HEK293 (cell line): ENCODE measurements at regions not wholly inside any gene's neighbourhood (a gene's known extent, or its start where the extent isn't known, plus 50 kb on each side); places are given as distances from the start of the nearest gene placed in this dataset.

Source experiments
- CTCF ChIA-PET: fragments of 350-600 bp; formaldehyde crosslinking; extraction: SDS; loops from one replicate; lab custom pipeline; 2021; ENCODE audit warnings: antibody characterized with exemption; lab: Yijun Ruan, JAX
- POLR2A ChIA-PET: fragments of 300-600 bp; formaldehyde crosslinking; extraction: SDS; loops from one replicate; lab custom pipeline; 2020; ENCODE audit warnings: antibody characterized with exemption, inconsistent platforms; lab: Yijun Ruan, JAX
- H3K27ac ChIP-seq: fragments of 200-500 bp; sonication (Bioruptor generic); 2 replicates; pipeline ENCODE4 v1.5.1; 2014; ENCODE audit warnings: low read depth, low read length, control low read depth, inconsistent platforms; ENCODE audit errors: extremely low read depth
- H3K36me3 ChIP-seq, 2 experiments: fragments of 200-500 bp in 1 of 2; sonication (Bioruptor generic) in 1 of 2; 1 replicate in 1 of 2; 2 replicates in 1 of 2; pipeline ENCODE4 v1.5.1; 2014 to 2017; ENCODE audit warnings: inconsistent platforms in 2 of 2, low read length in 2 of 2; ENCODE audit not compliant: control insufficient read depth in 2 of 2, insufficient read depth in 1 of 2
- H3K4me1 ChIP-seq: fragments of 200-500 bp; sonication (Bioruptor generic); 2 replicates; pipeline ENCODE4 v1.5.1; 2014; ENCODE audit warnings: mild to moderate bottlenecking, low read length, inconsistent platforms; ENCODE audit not compliant: control insufficient read depth, insufficient read depth
- H3K4me3 ChIP-seq: 2 replicates; pipeline ENCODE4 v1.5.1; 2011; ENCODE audit warnings: low read depth, mild to moderate bottlenecking, control low read depth, low read length, moderate library complexity
- H3K9me3 ChIP-seq: fragments of 200-500 bp; sonication (Bioruptor generic); 2 replicates; pipeline ENCODE4 v1.5.1; 2014; ENCODE audit warnings: low read depth, low read length, inconsistent platforms; ENCODE audit not compliant: control insufficient read depth, insufficient read depth
- HOXC10 ChIP-seq: sonication (generic); formaldehyde crosslinking; IDR thresholded peaks from 2 replicates; pipeline ENCODE4 v1.8.1; 2023; ENCODE audit warnings: mild to moderate bottlenecking, missing genetic modification reagents
- PRDM2 ChIP-seq: fragments of 450-650 bp; formaldehyde crosslinking; IDR thresholded peaks from 2 replicates; pipeline ENCODE4 v1.5.1; 2016; ENCODE audit warnings: missing biosample characterization, missing genetic modification characterization, borderline replicate concordance
- TRIM28 ChIP-seq: IDR thresholded peaks from 2 replicates; pipeline ENCODE4 v1.6.1; 2011; ENCODE audit warnings: low read length, control low read depth, borderline replicate concordance
- YY1 ChIP-seq: fragments of 450-650 bp; formaldehyde crosslinking; IDR thresholded peaks from 2 replicates; pipeline ENCODE4 v1.5.1; 2018; ENCODE audit warnings: missing biosample characterization, missing genetic modification characterization
- ZIC2 ChIP-seq: fragments of 450-650 bp; formaldehyde crosslinking; IDR thresholded peaks from 2 replicates; pipeline ENCODE4 v1.5.1; 2016; ENCODE audit warnings: missing biosample characterization, missing genetic modification characterization
- ZNF350 ChIP-seq: fragments of 450-650 bp; formaldehyde crosslinking; IDR thresholded peaks from 2 replicates; pipeline ENCODE4 v1.5.0; 2017; ENCODE audit warnings: missing biosample characterization, mild to moderate bottlenecking, missing genetic modification characterization
- ZNF354C ChIP-seq: fragments of 450-650 bp; formaldehyde crosslinking; IDR thresholded peaks from 2 replicates; pipeline ENCODE4 v1.5.1; 2016; ENCODE audit warnings: missing biosample characterization, missing genetic modification characterization, low read depth, borderline replicate concordance
- ZNF37A ChIP-seq: fragments of 450-650 bp; IDR thresholded peaks from 2 replicates; pipeline ENCODE4 v1.5.1; 2018; ENCODE audit warnings: missing biosample characterization, missing genetic modification characterization
- ZNF501 ChIP-seq: fragments of 450-650 bp; formaldehyde crosslinking; IDR thresholded peaks from 2 replicates; pipeline ENCODE4 v1.5.1; 2016; ENCODE audit warnings: missing biosample characterization, missing genetic modification characterization
- ZNF555 ChIP-seq: fragments of 450-650 bp; formaldehyde crosslinking; conservative IDR thresholded peaks from 2 replicates; pipeline ENCODE4 v1.5.1; 2017; ENCODE audit warnings: missing biosample characterization, mild to moderate bottlenecking, missing genetic modification characterization, inconsistent platforms
- ZNF600 ChIP-seq: fragments of 450-650 bp; formaldehyde crosslinking; IDR thresholded peaks from 2 replicates; pipeline ENCODE4 v1.5.1; 2016; ENCODE audit warnings: missing biosample characterization, missing genetic modification characterization
- ZNF623 ChIP-seq: fragments of 450-650 bp; formaldehyde crosslinking; IDR thresholded peaks from 2 replicates; pipeline ENCODE4 v1.5.1; 2016; ENCODE audit warnings: missing biosample characterization, missing genetic modification characterization
- ZSCAN18 ChIP-seq: fragments of 450-650 bp; formaldehyde crosslinking; IDR thresholded peaks from 2 replicates; pipeline ENCODE4 v1.5.1; 2016; ENCODE audit warnings: missing biosample characterization, missing genetic modification characterization
- TF ChIP-seq, protein P1 (sequence below): fragments of 450-650 bp; formaldehyde crosslinking; IDR thresholded peaks from 2 replicates; pipeline ENCODE4 v1.5.1; 2016; ENCODE audit warnings: missing biosample characterization, missing genetic modification characterization
- TF ChIP-seq, protein P2 (sequence below): fragments of 450-650 bp; formaldehyde crosslinking; IDR thresholded peaks from 2 replicates; pipeline ENCODE4 v1.5.1; 2017; ENCODE audit warnings: missing biosample characterization, missing genetic modification characterization

DNA sequence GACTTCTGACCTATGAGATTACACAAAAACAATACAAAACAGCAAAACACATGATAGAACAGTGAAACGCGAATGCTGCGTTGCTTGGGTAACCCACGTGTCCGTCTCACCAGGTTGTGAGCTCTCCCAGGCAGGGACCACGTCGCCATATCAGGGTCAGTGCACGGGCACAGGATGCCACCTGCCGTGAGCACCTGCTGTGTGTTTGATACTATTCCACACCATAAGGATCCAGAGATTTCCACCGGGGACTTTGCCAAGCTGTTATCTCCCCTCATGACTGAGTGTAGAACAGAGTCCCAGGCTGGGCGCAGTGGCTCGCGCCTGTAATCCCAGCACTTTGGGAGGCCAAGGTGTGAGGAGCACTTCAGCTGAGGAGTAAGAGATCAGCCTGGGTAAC is 288.0 kb downstream of the BMP7 start:
- peak; percentile 75 for TF ChIP-seq ZIC2
- TF ChIP-seq, protein P1, sequence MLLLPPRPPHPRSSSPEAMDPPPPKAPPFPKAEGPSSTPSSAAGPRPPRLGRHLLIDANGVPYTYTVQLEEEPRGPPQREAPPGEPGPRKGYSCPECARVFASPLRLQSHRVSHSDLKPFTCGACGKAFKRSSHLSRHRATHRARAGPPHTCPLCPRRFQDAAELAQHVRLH = no peak
- POLR2A ChIA-PET = no interaction called here
- no peaks in the 10 kb centered on the region for H3K4me1 ChIP-seq
- no peak overlapping the region for H3K4me3 ChIP-seq
- no peaks in the 10 kb centered on the region for H3K36me3 ChIP-seq
- no peak overlapping the region for H3K27ac ChIP-seq
- H3K9me3 ChIP-seq = no peaks in the 10 kb centered on the region
- CTCF ChIA-PET = interaction anchor here (0.6 to 0.9 kb wide), 2 partner anchors 17 to 401 kb away, joined by 3 to 4 read pairs; no protein-coding TSS in a partner anchor

- ChIA-PET CTCF (interaction anchor here (0.6 to 0.9 kb wide), 2 partner anchors 16 to 21 kb away, joined by 3 read pairs; no protein-coding TSS in a partner anchor), POLR2A (no interaction called here)
- no peaks in the 10 kb centered on the region for H3K4me1 ChIP-seq
- H3K36me3 ChIP-seq = no peaks in the 10 kb centered on the region
- H3K27ac ChIP-seq = no peak overlapping the region
- TF ChIP-seq ZIC2 (peak; percentile 27; the same call in 1 of the 2 replicates), YY1 (tag by site-specific recombination) (no peak), HOXC10 (CRISPR knock-in tag) (no peak), ZNF350 (tag by site-specific recombination) (no peak), PRDM2 (tag by site-specific recombination) (no peak), ZSCAN18 (no peak), ZNF354C (tag by site-specific recombination) (no peak), TRIM28 (no peak), ZNF555 (tag by site-specific recombination) (no peak), ZNF501 (tag by site-specific recombination) (no peak), ZNF37A (tag by site-specific recombination) (no peak), ZNF600 (tag by site-specific recombination) (no peak), ZNF623 (tag by site-specific recombination) (0 out of 2 replicates have a peak, but pooled peaks have one; percentile 16)
- TF ChIP-seq, protein P2, sequence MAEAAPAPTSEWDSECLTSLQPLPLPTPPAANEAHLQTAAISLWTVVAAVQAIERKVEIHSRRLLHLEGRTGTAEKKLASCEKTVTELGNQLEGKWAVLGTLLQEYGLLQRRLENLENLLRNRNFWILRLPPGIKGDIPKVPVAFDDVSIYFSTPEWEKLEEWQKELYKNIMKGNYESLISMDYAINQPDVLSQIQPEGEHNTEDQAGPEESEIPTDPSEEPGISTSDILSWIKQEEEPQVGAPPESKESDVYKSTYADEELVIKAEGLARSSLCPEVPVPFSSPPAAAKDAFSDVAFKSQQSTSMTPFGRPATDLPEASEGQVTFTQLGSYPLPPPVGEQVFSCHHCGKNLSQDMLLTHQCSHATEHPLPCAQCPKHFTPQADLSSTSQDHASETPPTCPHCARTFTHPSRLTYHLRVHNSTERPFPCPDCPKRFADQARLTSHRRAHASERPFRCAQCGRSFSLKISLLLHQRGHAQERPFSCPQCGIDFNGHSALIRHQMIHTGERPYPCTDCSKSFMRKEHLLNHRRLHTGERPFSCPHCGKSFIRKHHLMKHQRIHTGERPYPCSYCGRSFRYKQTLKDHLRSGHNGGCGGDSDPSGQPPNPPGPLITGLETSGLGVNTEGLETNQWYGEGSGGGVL (tag by site-specific recombination) = no peak
- H3K4me3 ChIP-seq = no peak overlapping the region
- H3K9me3 ChIP-seq = no peaks in the 10 kb centered on the region
Observed at GRCh38 chr20:56979125-56979524, 287.3 kb downstream of the BMP7 start.
